ENCODE measurements at regions not wholly inside any gene's neighbourhood (a gene's known extent, or its start where the extent isn't known, plus 50 kb on each side); places are given as distances from the start of the nearest gene placed in this dataset.

GRCh38 chr6:27528714-27529113, 55.8 kb upstream of the ZNF184 start:
- Mint-ChIP-seq H3K9me3 (peaks cover 2% of the 10 kb centered on the region), H3K27me3 (ENCODE audit: low read depth) (peaks cover 43% of the 10 kb centered on the region), H3K4me1 (no peaks in the 10 kb centered on the region), H3K27ac (no peak overlapping the region), H3K4me3 (no peak overlapping the region), H3K36me3 (ENCODE audit: low read depth) (no peaks in the 10 kb centered on the region)
- TF ChIP-seq CTCF (IDR thresholded peaks at IDR 0.05; ENCODE audit: unreplicated experiment in 3 of 3): no peak
